BJ (cell line): ENCODE measurements at regions not wholly inside any gene's neighbourhood (a gene's known extent, or its start where the extent isn't known, plus 50 kb on each side); places are given as distances from the start of the nearest gene placed in this dataset.
"Not testable (repeated sequence)": the region's sequence is repeated elsewhere in the genome, so short reads cannot be mapped to it uniquely, and the experiment has no call there.

Experiments used
- CTCF ChIA-PET: fragments of 350-600 bp; formaldehyde crosslinking; extraction: SDS; loops from one replicate; lab custom pipeline; 2021; ENCODE audit warnings: antibody characterized with exemption, inconsistent platforms; lab: Yijun Ruan, JAX
- POLR2A ChIA-PET: fragments of 300-600 bp; sonication (Branson Sonifier 250); formaldehyde crosslinking; extraction: SDS; loops from one replicate; lab custom pipeline; 2021; ENCODE audit warnings: antibody characterized with exemption; lab: Charles Lee
- DNase-seq: peaks from one replicate; pipeline ENCODE4 v3.0.0-alpha.2; 2011; ENCODE audit warnings: low read depth
- H3K27me3 ChIP-seq: 2 replicates; pipeline ENCODE4 v1.6.0; 2011; ENCODE audit warnings: low read length; ENCODE audit not compliant: control insufficient read depth, insufficient read depth
- H3K36me3 ChIP-seq: 2 replicates; pipeline ENCODE4 v1.5.1; 2011; ENCODE audit warnings: low read length; ENCODE audit not compliant: control insufficient read depth, insufficient read depth
- H3K4me3 ChIP-seq: 2 replicates; pipeline ENCODE4 v1.5.1; 2011; ENCODE audit warnings: low read depth, mild to moderate bottlenecking, control low read depth, low read length
- CTCF ChIP-seq: IDR thresholded peaks from 2 replicates; pipeline ENCODE4 v1.5.1; 2011; ENCODE audit warnings: low read depth, mild to moderate bottlenecking, control low read depth, inconsistent platforms, low read length, moderate library complexity; ENCODE audit not compliant: insufficient read depth

DNA sequence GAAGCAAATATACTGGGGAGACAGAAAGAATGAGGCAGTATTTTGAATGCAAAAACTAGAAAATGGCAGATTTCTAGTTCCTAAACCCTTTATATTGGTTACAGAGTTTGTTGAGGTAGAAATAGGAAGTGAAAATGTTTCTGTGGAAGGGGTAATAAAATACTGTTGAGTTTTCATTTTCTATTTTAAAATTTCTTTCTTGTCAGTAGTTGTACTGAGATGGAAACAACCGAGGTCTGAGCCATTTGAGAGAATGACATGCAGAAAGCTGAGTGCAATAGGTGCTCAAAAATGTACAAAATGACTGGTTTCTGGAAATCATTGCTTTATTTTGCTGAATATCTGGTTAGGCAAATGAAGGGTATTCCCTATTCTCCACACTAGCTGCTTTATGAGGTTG, 361.4 kb downstream of the CHL1 start:
- no peak for TF ChIP-seq CTCF
- Histone ChIP-seq H3K4me3 (no peak overlapping the region), H3K27me3 (no peaks in the 10 kb centered on the region), H3K36me3 (no peaks in the 10 kb centered on the region)
- DNase-seq: no peak
- ChIA-PET CTCF (no interaction called here), POLR2A (no interaction called here)

DNA sequence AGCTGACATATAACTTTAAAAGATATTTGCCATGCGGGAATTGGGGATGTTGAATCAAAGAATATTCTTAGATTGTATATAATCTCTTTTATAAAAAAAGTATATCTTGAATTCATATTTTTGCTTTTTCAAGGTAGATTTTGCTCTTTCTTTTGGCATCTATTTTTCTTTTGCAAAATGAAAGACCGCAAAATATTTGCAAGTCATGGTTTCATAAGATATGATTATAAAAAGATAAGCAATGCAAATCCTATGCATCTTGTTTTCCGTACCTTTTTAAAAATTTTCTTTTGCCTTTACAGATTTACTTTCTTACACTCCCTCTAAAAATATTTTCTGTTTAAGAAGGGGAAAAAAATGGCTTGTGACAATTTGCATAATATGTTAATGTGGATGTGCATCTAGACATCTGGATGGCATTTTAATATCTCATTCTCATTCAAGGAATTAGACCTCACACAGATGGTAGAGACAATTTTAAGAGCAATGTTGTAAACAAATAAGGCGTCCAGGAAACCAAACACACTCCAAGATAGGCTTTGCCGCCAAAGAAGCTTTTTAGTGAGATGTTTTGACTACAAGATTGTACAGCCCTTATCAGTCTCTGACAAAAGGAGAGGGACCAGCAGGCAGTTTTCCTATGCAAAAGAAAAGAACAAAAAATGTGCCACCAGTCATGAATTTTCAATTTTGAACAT, 371.1 kb downstream of the CHL1 start:
- POLR2A ChIA-PET: no interaction called here

GRCh38 chr3:579529-579928, 383.0 kb downstream of the CHL1 start:
- POLR2A ChIA-PET, CTCF ChIA-PET, DNase-seq, H3K36me3 ChIP-seq, H3K27me3 ChIP-seq, H3K4me3 ChIP-seq: not testable (repeated sequence)

More for the DNA sequence above, 371.1 kb downstream of the CHL1 start:
- no peaks in the 10 kb centered on the region for H3K36me3 ChIP-seq
- no peak for DNase-seq
- H3K4me3 ChIP-seq: no peak overlapping the region
- H3K27me3 ChIP-seq: no peaks in the 10 kb centered on the region
- CTCF ChIA-PET: no interaction called here
- TF ChIP-seq CTCF: no peak

DNA sequence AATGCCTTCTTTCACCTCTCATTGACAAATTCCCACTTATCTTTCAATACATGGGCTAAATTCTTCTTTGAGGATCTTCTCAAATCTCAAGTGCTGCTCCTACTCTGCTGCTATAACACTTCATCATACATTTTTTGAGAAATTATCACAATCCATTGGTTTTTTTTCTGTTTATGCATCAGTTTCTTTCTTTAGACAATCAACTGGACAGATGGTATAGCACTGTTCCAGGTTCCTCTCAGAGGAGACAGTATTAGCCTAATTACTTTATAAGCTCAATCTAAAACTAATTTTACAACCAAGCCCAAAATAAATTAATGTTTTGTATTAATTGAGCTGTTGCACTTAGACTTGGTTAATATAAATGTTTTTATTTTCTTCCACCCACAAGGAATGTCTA, 392.5 kb downstream of the CHL1 start:
- DNase-seq, CTCF ChIA-PET, H3K36me3 ChIP-seq, H3K27me3 ChIP-seq, H3K4me3 ChIP-seq, POLR2A ChIA-PET: not testable (repeated sequence)

GRCh38 chr3:597304-597703, 400.7 kb downstream of the CHL1 start:
- H3K36me3 ChIP-seq, CTCF ChIA-PET, H3K4me3 ChIP-seq, H3K27me3 ChIP-seq, POLR2A ChIA-PET, DNase-seq: not testable (repeated sequence)

- H3K27me3 ChIP-seq, POLR2A ChIA-PET, CTCF ChIA-PET, DNase-seq, H3K4me3 ChIP-seq, H3K36me3 ChIP-seq: not testable (repeated sequence)
These were observed 401.2 kb downstream of the CHL1 start for GRCh38 chr3:597746-598145.

- DNase-seq, H3K27me3 ChIP-seq, H3K4me3 ChIP-seq, CTCF ChIA-PET, H3K36me3 ChIP-seq, POLR2A ChIA-PET: not testable (repeated sequence)
These were observed 410.9 kb downstream of the CHL1 start for GRCh38 chr3:607480-607879.

DNA sequence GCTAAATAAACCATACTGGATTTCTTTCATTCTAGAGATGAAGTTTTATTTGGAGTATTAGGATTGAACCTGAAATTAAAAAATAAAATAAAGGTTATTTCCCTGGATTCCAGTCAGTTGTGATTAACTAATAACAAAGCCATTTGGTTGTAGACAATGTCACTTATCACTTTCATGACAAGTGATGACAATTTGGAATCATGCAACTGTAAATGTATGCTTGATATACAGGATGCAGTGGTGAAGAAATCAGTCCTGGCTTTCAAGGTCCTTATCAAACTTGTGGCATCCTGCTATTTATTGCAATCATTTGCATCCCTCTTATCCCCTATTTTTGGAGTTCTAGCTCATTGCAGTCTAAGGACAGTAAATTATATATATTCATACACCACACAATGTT, 425.2 kb downstream of the CHL1 start:
- H3K27me3 ChIP-seq: no peaks in the 10 kb centered on the region
- ChIA-PET CTCF (no interaction called here), POLR2A (no interaction called here)
- no peaks in the 10 kb centered on the region for H3K36me3 ChIP-seq
- H3K4me3 ChIP-seq: no peak overlapping the region
- TF ChIP-seq CTCF: no peak
- DNase-seq: no peak
